HPDE6-E6E7 (cell line): ENCODE measurements at regions not wholly inside any gene's neighbourhood (a gene's known extent, or its start where the extent isn't known, plus 50 kb on each side); places are given as distances from the start of the nearest gene placed in this dataset.
"Not testable (repeated sequence)": the region's sequence is repeated elsewhere in the genome, so short reads cannot be mapped to it uniquely, and the experiment has no call there.

ENCODE experiments used
- DNase-seq: peaks from one replicate; pipeline ENCODE4 v3.0.0; 2011; ENCODE audit warnings: missing footprints; ENCODE audit errors: extremely low spot score

DNA sequence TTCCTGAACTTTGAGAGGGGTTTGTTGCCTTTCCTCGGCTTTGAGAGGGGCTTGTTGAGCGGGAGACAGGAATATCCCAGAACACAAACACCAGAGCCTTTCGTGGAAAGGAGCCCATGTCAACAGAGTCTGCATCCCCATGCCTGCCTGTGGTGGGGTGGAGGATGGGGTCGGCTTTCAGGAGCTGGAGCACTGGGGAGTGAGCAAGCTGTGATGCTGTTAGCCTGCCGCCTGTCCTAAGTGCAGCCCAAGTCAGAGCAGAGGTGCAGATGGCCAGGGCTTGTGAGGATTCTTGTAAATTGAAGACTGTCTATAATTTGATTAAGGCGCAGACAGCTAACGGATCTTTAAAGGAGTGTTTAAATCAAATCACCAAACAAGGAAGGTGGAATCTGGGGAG lies 103.3 kb upstream of the ANK2 start:
- DNase-seq, result no peak

DNA sequence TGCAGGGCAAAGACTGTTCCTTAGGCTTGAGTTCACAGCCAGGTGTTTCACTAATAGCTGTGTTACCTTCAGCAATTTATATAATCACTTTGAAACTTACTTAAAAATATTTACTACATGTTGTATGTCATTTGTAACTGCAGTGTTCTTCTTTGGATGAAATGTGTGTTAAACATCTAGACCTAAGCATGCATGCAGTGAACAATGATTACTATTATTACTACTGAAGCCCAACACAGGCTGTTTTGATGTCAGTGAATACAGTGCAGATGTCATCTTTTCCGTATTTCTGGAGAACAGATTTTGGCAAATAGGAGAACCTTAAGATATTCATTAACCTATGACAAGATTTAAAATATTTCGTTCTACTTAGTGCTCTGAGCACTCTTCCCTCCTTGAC lies 101.8 kb upstream of the ANK2 start:
- DNase-seq, result no peak

DNA sequence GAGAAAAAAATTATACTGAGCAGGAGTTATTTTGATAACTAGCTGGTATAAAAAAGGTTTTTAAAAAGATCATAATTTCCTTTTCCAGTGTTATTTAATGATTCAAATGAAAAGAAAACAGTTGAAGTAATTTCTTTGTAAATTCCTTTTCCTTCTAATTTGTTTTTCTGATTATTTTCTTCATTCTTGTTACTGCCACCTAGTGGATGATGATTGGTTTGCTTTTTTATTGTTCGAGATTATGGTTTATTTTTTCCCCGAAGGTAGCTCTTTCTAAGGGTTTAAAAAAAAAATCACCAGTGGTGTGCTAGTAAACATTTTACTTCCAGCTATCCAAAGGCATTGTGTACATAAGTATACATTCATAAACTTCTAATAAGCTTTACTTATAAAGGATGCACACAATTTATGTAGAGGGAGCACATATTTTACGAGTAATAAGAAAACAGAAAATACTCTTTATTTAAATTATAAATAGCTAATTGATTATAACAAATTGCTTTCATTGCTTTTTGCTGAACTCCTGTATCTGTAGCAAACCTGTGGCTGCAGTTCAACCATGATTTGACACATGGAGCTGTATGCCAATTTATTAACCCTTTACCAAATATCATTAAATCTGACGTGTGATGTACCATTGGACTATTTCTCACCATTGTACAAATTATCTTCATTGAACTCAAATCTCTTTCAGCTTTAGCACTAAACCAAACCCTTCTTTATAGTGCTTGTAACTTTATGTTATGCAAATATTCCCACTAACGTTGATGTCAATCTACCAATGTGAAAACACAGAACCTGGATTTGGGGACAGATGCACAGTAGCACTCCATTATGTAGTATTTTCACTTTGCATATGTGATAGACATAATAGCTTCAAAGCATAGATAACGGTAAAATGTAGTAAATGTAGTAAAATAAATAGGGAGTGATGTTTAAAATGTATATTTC lies 97.8 kb upstream of the ANK2 start:
- no peak for DNase-seq

DNA sequence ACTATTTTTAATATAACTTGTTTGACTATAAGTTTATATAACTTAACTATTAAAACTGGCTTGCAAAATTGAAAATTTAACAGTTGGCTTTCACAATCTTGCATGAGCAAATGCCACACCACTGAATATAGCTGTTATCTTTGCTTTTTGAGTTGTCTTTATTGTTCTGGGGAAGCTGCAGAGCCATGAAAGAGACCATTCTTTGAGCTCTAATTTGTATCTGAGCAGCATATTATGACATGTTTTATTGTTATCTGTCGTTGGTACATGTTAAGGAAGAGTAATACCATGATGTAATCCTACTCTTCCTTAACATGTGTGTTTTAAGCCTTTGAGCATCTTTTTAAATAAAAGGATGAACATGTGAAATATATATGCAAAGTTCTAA lies 97.1 kb upstream of the ANK2 start:
- no peak for DNase-seq

DNA sequence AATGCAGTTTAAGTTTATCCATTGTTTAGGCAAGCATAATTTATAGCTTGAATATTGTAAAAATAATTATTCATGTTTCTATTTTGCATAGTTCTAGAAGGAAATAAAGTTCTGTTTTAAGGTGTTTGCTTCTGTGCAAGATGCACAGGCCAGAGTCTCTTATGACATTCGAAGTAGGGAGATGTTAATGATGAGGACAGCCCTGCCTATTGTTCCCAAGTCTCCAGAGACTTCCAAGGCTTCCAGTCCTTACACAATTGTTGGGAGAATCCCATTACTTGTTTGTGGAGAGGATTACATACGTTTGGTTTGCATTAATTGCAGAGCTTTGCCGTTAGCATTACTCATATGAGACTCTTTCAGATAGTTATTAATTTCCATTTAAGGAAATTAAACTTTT lies 96.2 kb upstream of the ANK2 start:
- DNase-seq, result no peak

DNA sequence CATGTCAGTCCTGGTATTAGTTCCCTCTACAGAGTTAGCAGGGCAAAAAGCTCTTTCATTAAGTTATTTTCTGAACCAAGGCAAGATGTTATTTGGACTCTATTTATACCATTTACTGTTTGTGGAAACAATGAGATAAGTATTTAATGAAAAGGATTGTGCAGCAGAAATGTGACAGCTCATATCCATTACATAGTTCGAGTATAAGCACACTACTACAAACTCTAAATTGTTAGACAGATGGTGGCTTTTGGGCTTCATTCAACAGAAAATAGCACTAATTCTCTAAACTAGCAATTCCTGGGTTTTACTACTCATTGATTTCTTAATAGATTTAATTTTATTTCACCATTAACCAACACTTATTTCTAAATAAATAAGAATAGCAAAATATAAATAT lies 95.2 kb upstream of the ANK2 start:
- no peak for DNase-seq

DNA sequence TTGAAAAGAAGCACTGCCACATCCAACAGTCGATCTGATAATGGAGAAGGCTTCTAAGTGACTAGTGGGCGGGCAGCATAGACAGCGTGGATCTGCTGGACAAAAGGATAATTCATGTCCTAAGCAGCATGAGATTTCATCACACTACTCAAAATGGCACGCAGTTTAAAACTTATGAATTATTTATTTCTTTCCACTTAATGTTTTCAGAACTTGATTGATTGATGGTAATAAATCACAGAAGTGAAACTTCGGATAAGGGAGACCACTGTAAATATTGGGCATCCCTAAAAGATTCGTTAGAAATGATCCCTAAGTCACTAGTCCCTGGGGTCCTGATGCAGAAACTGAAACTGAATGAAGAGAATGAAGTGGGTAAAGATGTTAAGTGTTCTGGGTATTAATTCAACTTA lies 93.0 kb upstream of the ANK2 start:
- DNase-seq, result no peak

DNA sequence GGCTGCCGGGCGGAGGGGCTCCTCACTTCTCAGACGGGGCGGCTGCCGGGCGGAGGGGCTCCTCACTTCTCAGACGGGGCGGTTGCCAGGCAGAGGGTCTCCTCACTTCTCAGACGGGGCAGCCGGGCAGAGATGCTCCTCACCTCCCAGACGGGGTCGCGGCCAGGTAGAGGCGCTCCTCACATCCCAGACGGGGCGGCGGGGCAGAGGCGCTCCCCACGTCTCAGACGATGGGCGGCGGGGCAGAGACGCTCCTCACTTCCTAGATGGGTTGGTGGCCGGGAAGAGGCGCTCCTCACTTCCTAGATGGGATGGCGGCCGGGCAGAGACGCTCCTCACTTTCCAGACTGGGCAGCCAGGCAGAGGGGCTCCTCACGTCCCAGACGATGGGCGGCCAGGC lies 91.7 kb upstream of the ANK2 start:
- DNase-seq, result not testable (repeated sequence)

DNA sequence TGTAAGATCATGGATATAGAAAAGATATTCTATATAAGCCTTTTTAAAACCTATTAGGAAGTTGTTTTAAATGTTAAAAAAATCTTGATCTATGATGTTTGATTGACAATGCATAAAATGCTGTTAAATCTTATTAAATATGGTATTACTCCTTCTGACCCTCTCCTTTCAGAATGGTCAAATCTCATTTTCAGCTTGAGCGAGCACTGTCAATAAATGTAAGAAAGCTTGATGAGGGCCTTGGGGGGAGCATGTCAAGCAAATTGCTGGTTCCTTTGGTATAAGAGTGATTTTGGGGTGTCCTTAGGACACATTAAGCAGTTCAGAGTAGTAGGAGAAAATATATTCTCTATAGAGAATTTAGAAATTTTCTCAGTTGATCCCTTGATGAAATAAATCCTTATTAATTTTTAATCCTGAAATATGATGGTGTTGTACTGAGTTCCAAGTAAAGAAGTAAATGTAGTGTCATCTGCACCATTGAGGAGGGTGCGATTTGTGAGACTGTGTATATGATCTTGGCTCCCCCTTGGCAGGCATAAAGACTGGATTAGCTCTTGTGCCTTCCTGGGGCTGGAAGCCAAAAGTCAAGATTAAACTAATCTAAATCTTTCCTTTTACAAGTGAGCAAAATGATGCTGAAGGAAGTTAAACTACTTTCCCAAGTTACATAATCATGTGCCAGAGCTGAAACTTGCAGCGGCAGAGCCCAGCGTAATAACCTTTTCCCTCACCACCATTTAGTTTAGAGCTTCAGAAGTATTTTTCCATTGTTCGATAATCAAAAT lies 82.6 kb upstream of the ANK2 start:
- no peak for DNase-seq

DNA sequence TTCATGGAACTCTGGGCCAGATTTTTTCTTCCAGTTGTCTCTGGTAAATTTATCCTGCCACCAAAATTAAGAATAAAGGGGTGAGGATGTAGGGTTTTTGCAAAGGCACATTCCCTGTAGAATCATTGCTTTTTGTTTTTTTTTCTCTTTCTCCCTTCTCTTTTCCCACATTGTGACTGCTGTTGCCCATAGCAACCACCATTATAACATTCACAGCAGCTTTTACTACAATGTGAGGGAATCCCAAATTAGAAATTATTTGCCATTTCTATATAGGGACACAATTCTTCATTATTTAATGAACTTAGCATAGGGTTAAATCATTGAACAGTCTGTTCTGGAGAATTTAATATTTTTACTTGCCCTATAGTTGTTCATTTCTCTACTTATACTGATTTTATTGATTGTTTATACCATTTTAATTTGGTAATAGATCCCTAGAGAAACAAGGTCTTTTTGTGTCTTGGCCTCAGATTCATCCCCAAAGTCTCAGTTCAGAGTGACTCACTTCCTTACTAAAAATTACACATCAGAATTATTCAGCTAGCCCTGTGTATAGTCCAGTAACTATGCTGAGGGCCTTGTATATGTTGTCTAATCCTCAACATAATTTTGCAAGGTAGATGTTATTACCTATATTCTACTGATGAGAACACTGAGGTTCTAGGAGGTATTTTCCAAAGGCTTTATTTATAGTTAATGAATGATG lies 80.8 kb upstream of the ANK2 start:
- DNase-seq, result no peak

DNA sequence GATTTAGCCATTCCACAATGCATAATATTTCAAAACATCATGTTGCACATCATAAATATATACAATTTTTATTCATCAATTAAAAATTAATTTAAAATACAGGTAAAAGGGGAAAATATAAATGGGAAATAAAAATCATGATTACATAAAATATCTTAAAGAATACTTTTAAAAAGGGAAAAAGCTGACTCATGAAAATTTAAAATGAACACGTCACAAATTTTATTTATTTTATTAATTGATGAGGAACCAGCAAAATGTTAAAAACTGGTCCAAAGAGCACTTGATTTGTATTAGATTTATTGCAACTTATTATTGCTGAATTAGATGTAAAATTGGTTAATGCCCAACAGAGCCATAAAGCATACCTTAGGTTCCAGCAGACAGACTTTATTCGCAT lies 78.5 kb upstream of the ANK2 start:
- no peak for DNase-seq

DNA sequence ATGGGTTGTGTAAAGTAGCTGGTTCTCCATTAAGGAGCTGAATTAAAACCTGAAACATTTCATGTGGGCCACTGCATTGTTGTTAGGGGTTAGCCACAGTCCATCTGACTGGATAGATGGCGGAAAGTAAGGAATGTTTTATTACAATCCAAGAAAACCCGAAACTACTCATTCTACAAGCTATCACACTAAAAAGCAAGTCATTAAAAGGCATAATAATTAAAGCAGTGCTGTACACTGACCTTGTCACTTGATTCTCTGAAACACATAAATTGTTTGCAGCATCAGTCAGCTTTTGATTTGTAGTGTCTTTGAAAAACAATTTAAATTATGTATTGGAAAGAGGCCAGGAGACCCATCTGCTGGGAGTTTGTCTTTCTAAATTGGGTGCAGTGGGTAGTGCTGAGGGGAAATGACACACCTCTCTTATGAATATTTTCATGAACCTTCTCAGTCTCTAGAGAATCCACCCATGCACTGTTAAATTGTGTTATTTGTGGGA lies 75.7 kb upstream of the ANK2 start:
- DNase-seq, result no peak

DNA sequence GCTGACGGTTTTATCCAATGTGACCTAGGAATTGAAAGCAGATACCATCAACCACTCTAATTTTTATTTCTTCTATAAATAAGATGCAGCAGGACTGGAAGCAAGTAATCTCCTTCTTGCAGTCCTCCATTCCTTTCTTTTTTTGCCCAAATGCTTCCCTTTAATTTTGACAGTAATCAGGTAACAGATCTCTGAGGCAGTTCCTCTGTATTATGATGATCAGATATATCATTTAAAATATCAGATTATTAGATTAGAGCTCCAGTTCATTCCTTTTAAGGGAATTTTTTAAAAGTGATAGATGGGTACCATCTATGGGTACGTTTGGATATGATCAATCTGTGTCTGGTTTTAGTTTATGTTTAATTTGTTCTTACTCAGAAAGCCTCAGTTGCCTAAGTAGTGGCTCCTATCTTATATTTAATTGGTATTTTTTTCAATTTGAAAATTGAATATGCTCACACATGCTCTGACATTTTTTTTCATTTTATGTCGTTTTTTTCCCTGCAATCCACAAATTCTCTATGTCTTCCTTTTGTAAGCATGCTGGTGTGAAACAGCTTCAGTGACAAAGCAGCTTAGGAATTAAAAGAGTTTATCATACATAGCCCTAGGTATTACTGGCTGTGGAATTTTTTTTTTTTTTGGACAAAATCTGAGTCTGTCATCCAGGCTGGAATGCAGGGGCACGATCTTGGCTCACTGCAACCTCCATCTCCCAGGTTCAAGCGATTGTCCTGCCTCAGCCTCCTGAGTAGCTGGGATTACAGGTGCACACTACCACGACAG lies 73.7 kb upstream of the ANK2 start:
- DNase-seq, result no peak

DNA sequence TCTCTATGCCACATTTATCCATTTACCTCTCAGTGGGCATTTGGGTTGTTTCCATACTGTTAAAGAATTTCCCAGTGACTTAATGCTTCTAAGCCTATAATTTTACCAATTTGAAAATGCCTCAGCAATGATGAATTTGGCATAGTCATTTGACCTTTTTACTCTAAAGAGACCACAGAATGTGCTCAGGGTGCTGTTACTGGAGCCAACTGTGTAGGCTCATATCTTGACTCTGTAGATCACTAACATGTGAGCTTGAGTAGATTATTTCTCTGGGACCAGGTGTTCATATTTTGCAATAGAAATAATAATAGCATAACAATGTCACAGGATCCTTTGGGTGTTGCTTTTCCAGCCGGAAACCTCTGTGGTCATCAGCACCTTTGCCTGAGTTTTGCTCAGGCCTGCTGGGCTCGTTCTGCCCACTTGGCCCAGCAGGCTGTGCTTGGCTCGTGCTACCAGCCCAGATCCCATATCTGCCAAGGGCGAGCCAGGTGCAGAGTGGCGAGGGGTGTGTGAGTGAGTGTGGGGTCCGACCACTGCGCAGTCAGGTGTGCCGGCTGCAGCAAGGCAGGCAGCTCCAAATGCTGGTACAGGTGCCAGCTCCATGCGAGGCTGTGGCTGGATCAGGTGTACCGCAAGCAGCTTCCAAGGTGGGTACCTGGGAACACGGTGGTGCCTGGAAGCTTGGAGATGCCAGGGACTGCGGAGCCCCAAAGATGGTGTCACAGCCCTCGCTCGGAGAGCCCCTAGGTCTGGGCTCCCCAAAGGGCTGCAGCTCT lies 70.6 kb upstream of the ANK2 start:
- DNase-seq, result peak; percentile 4

DNA sequence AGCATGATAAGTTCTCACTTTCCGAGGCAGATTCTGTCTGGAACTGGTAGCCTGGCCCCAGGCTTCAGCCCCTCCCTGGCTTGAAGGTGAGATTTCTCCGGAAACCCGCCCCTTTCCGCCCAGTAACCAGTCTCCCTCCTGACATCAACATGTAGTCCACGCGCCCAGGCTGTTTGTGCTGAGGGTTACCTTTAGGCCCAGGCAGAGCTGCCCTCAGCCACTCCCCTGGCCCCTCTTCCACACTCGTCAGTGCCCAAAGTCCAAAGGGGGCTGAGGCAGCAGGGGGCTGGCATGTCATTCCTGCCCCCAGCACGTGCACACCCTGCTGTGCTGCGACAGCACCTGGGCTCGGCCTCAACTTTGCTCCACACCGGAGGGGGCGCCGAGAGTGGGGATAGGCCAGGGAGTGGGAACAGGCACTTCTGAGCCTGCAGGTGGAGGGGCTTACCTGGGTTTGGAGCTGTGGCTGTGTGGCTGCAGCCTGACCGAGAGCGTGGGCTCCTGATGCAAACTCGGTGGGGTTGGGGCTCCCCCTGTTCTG lies 69.5 kb upstream of the ANK2 start:
- no peak for DNase-seq

DNA sequence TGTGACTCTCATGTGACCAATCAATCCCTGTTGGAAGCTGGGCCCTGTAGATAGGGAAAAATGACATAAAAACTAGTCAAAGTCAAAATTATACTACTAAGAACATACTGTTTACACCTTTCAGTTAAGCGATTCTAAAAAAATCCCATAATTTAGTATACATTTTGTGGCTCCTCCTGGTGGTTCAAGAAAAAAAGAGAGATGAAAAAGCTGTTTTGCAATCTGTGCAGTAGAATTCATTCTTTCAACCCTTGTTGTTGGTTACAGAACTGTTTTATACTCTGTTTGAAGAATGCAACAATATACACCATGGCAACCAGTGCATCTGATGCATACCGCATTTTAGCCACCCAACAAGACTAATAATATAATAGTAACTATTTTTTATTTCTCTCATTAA lies 66.8 kb upstream of the ANK2 start:
- no peak for DNase-seq

DNA sequence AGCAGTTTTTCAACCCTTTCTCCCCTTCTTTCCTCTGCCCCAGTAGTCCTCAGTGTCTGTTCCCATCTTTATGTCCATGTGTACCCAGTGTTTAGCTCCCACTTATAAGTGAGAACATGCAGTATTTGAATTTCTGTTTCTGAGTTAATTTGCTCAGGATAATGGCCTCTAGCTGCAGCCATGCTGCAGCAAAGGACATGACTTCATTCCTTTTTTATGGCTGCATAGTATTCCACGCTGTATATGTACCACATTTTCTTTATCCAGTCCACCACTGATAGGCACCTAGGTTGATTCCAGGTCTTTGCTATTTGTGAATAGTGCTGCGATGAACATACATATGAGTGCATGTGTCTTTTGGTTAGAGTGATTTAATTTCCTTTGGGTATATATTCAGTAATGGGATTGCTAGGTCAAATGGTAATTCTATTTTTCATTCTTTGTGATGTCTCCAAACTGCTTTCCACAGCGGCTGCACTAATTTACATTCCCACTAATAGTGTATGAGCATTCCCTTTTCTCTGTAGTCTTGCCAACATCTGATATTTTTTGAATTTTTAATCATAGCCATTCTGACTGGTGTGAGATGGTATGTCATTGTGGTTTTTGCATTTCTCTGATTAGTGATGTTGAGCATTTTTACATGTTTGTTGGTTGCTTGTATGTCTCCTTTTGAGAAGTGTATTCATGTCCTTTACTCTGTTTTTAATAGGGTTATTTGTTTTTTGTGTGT lies 54.6 kb upstream of the ANK2 start:
- no peak for DNase-seq
